Fibroblast of gingiva (primary cell): ENCODE measurements at regions not wholly inside any gene's neighbourhood (a gene's known extent, or its start where the extent isn't known, plus 50 kb on each side); places are given as distances from the start of the nearest gene placed in this dataset.
"Not testable (repeated sequence)": the region's sequence is repeated elsewhere in the genome, so short reads cannot be mapped to it uniquely, and the experiment has no call there.

Experiments used
- DNase-seq: peaks from one replicate; pipeline ENCODE4 v3.0.0-alpha.2; 2011; ENCODE audit warnings: low read depth

GRCh38 chr7:155395176-155395797 lies 62.6 kb upstream of the EN2 start:
- no peak for DNase-seq

- DNase-seq: no peak
Observed at GRCh38 chr7:155396661-155397060, 61.3 kb upstream of the EN2 start.

GRCh38 chr7:155397758-155398714 lies 59.9 kb upstream of the EN2 start:
- DNase-seq: not testable (repeated sequence)

- DNase-seq: no peak
Observed at GRCh38 chr7:155398944-155399343, 59.0 kb upstream of the EN2 start.

GRCh38 chr7:155399577-155399976 lies 58.4 kb upstream of the EN2 start:
- no peak for DNase-seq

GRCh38 chr7:155401231-155401630 lies 56.7 kb upstream of the EN2 start:
- no peak for DNase-seq

GRCh38 chr7:155401884-155402283 lies 56.0 kb upstream of the EN2 start:
- no peak for DNase-seq

- DNase-seq: no peak
Observed at GRCh38 chr7:155402941-155403340, 55.0 kb upstream of the EN2 start.

GRCh38 chr7:155404976-155405375 lies 53.0 kb upstream of the EN2 start:
- no peak for DNase-seq

- no peak for DNase-seq
Observed at GRCh38 chr7:155405399-155406318, 52.3 kb upstream of the EN2 start.

- DNase-seq: no peak
Observed at GRCh38 chr7:155407799-155408198, 50.1 kb upstream of the EN2 start.
